HepG2 (cell line): ENCODE measurements at regions not wholly inside any gene's neighbourhood (a gene's known extent, or its start where the extent isn't known, plus 50 kb on each side); places are given as distances from the start of the nearest gene placed in this dataset.

Source experiments
- ATAC-seq: fragments of 200-7000 bp; cut with Tn5 transposase; 3 replicates; pipeline ENCODE4 v1.9.1; 2020; ENCODE audit warnings: mild to moderate bottlenecking, moderate library complexity
- BruUV-seq: library from RNA; stranded (reverse); fragments of 400-500 nt; replicated peaks from 2 replicates; lab custom pipeline; 2021; lab: Mats Ljungman, UMichigan
- CTCF ChIA-PET: fragments of 300-600 bp; formaldehyde crosslinking; extraction: SDS; loops from one replicate; lab custom pipeline; 2021; ENCODE audit warnings: low total read pairs, inconsistent platforms, low intra/inter-chr PET ratio; lab: Yijun Ruan, JAX
- POLR2A ChIA-PET: fragments of 350-600 bp; sonication (Branson Sonifier 250); formaldehyde crosslinking; loops from one replicate; lab custom pipeline; 2020; ENCODE audit warnings: antibody characterized with exemption, inconsistent platforms; lab: Yijun Ruan, JAX
- DNase-seq: peaks from one replicate; pipeline ENCODE4 v3.0.0-alpha.2; 2015; ENCODE audit warnings: low spot score
- FAIRE-seq: peaks from 3 replicates; lab custom pipeline; 2011; peaks lifted over from hg19 to GRCh38; lab: Jason Lieb, UNC
- H2AFZ ChIP-seq: one replicate; pipeline ENCODE4 v1.6.1; 2011; ENCODE audit warnings: low read length, inconsistent platforms
- H3K27ac ChIP-seq: fragments of 300-600 bp; 3 replicates; pipeline ENCODE4 v1.8.0; 2011; ENCODE audit warnings: mixed run types, mild to moderate bottlenecking, mixed read lengths, low read length, inconsistent platforms; ENCODE audit not compliant: insufficient read depth; ENCODE audit errors: extremely low read length
- H3K27me3 ChIP-seq, 2 experiments: fragments of 200-600 bp in 1 of 2; 2 replicates in 1 of 2; 3 replicates in 1 of 2; pipeline versions ENCODE4 v1.6.0 to v1.8.0; 2011; ENCODE audit warnings: low read length in 2 of 2, mild to moderate bottlenecking in 2 of 2, moderate library complexity in 2 of 2, inconsistent platforms in 1 of 2; ENCODE audit not compliant: insufficient read depth in 2 of 2, control insufficient read depth in 1 of 2
- H3K36me3 ChIP-seq, 2 experiments: fragments of 200-600 bp in 1 of 2; replicated peaks in 1 of 2; 2 replicates in 1 of 2; 3 replicates in 1 of 2; pipeline versions ENCODE4 v1.5.1 to v1.8.0; 2011; ENCODE audit warnings: low read length in 2 of 2, inconsistent platforms in 1 of 2; ENCODE audit not compliant: insufficient read depth in 2 of 2, control insufficient read depth in 1 of 2
- H3K4me1 ChIP-seq: 2 replicates; pipeline ENCODE4 v1.5.1; 2012; ENCODE audit warnings: low read length, inconsistent platforms; ENCODE audit not compliant: insufficient read depth
- H3K4me2 ChIP-seq: 2 replicates; pipeline ENCODE4 v1.6.0; 2011; ENCODE audit warnings: low read depth, low read length, inconsistent platforms
- H3K4me3 ChIP-seq, 3 experiments: fragments of 200-600 bp in 1 of 3; sonication (generic), shearing (Covaris generic) in 1 of 3; replicated peaks in 1 of 3; 2 replicates each; pipeline ENCODE4 v1.5.1; 2011 to 2016; ENCODE audit warnings: low read length in 3 of 3, inconsistent platforms in 2 of 3, low read depth in 2 of 3, mild to moderate bottlenecking in 2 of 3, control low read depth in 1 of 3, mixed read lengths in 1 of 3; ENCODE audit not compliant: insufficient read depth in 1 of 3
- H3K79me2 ChIP-seq: one replicate; pipeline ENCODE4 v1.6.1; 2011; ENCODE audit warnings: low read length, inconsistent platforms; ENCODE audit not compliant: insufficient read depth
- H3K9ac ChIP-seq: 2 replicates; pipeline ENCODE4 v1.6.0; 2011; ENCODE audit warnings: mild to moderate bottlenecking, low read depth, low read length, inconsistent platforms; ENCODE audit not compliant: insufficient read depth
- H3K9me3 ChIP-seq: 2 replicates; pipeline ENCODE4 v1.5.1; 2012; ENCODE audit warnings: mild to moderate bottlenecking, low read length
- H4K20me1 ChIP-seq: 2 replicates; pipeline ENCODE4 v1.6.0; 2011; ENCODE audit warnings: inconsistent platforms, mild to moderate bottlenecking, low read length, moderate library complexity; ENCODE audit not compliant: insufficient read depth
- AHDC1 ChIP-seq: sonication (generic); formaldehyde crosslinking; IDR thresholded peaks from 2 replicates; pipeline ENCODE4 v1.5.1; 2020; ENCODE audit warnings: mild to moderate bottlenecking, missing genetic modification reagents, borderline replicate concordance
- ARID5B ChIP-seq: IDR thresholded peaks from 2 replicates; pipeline ENCODE4 v1.4.0; 2020; ENCODE audit warnings: mild to moderate bottlenecking, missing genetic modification reagents
- GATAD2A ChIP-seq: IDR thresholded peaks from 2 replicates; pipeline ENCODE4 v1.6.1; 2016
- PBX2 ChIP-seq: IDR thresholded peaks from 2 replicates; pipeline ENCODE4 v1.6.1; 2016; ENCODE audit warnings: control low read depth
- WGBS: methylation state at CpG from one replicate; pipeline ENCODE4 v1.1.6; 2017; ENCODE audit warnings: low lambda C conversion rate; 5-methylcytosine and 5-hydroxymethylcytosine counted together
- in situ Hi-C: cut with HindIII; loops from 2 replicates; pipeline ENCODE4 v1.10.0; 2017; ENCODE audit warnings: low pct_unique_long_range_greater_than_20kb; ENCODE audit not compliant: extremely low pct_ligation_motif_present
- intact Hi-C: fragments of 100-400 bp; cut with micrococcal nuclease; formaldehyde crosslinking; loops from one replicate; pipeline ENCODE4 v1.10.0; 2022; ENCODE audit not compliant: unreplicated experiment
- TF ChIP-seq, protein P1 (sequence below): sonication (generic); formaldehyde crosslinking; IDR thresholded peaks from 2 replicates; pipeline ENCODE4 v1.5.0; 2020; ENCODE audit warnings: missing genetic modification reagents
- TF ChIP-seq, protein P2 (sequence below): sonication (generic); formaldehyde crosslinking; IDR thresholded peaks from 2 replicates; pipeline ENCODE4 v1.4.0; 2020; ENCODE audit warnings: missing genetic modification reagents

DNA sequence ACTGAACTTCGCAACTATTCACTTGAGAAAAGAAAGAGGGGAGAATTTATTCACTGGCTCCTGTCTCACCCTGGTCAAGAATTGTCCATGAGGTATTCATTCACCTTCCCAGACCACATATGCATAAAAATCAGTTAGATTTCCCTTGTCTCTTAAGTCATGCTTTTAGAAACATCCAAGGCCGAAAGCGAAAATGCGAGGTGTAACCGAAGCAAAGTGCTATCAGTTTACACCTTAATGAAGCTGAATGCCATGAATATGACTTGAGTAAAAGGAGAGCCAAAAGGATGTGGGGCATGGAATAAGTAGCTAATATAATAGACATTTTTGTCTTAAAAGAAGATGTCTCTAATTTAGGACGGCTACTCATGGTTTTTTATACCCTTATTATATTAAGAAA is 965.6 kb upstream of the CHORDC1 start:
- H3K4me2 ChIP-seq: no peak overlapping the region
- H4K20me1 ChIP-seq: no peaks in the 10 kb centered on the region
- no peaks in the 10 kb centered on the region for H3K4me1 ChIP-seq
- H3K27me3 ChIP-seq: no peaks in the 10 kb centered on the region
- in situ Hi-C loops (no loop called here), intact Hi-C loops (no loop called here)
- FAIRE-seq (no peak), DNase-seq (no peak), ATAC-seq (no peak)
- CTCF ChIA-PET: no interaction called here
- H3K9me3 ChIP-seq: no peaks in the 10 kb centered on the region
- H3K36me3 ChIP-seq: no peaks in the 10 kb centered on the region
- no TSS peak for BruUV-seq
- POLR2A ChIA-PET: no interaction called here
- H3K4me3 ChIP-seq: no peak overlapping the region
- H2AFZ ChIP-seq: no peak overlapping the region
- H3K9ac ChIP-seq: no peak overlapping the region
- WGBS: under 1% methylated on average over 6 of the region's 6 CpGs
- no peak overlapping the region for H3K27ac ChIP-seq
- H3K79me2 ChIP-seq: no peaks in the 10 kb centered on the region
- no peak for TF ChIP-seq GATAD2A (CRISPR knock-in tag)
- no peak for TF ChIP-seq AHDC1
- TF ChIP-seq ARID5B (CRISPR knock-in tag): no peak
- no peak for TF ChIP-seq PBX2
- TF ChIP-seq, protein P1, sequence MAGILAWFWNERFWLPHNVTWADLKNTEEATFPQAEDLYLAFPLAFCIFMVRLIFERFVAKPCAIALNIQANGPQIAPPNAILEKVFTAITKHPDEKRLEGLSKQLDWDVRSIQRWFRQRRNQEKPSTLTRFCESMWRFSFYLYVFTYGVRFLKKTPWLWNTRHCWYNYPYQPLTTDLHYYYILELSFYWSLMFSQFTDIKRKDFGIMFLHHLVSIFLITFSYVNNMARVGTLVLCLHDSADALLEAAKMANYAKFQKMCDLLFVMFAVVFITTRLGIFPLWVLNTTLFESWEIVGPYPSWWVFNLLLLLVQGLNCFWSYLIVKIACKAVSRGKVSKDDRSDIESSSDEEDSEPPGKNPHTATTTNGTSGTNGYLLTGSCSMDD (CRISPR knock-in tag): no peak
- TF ChIP-seq, protein P2, sequence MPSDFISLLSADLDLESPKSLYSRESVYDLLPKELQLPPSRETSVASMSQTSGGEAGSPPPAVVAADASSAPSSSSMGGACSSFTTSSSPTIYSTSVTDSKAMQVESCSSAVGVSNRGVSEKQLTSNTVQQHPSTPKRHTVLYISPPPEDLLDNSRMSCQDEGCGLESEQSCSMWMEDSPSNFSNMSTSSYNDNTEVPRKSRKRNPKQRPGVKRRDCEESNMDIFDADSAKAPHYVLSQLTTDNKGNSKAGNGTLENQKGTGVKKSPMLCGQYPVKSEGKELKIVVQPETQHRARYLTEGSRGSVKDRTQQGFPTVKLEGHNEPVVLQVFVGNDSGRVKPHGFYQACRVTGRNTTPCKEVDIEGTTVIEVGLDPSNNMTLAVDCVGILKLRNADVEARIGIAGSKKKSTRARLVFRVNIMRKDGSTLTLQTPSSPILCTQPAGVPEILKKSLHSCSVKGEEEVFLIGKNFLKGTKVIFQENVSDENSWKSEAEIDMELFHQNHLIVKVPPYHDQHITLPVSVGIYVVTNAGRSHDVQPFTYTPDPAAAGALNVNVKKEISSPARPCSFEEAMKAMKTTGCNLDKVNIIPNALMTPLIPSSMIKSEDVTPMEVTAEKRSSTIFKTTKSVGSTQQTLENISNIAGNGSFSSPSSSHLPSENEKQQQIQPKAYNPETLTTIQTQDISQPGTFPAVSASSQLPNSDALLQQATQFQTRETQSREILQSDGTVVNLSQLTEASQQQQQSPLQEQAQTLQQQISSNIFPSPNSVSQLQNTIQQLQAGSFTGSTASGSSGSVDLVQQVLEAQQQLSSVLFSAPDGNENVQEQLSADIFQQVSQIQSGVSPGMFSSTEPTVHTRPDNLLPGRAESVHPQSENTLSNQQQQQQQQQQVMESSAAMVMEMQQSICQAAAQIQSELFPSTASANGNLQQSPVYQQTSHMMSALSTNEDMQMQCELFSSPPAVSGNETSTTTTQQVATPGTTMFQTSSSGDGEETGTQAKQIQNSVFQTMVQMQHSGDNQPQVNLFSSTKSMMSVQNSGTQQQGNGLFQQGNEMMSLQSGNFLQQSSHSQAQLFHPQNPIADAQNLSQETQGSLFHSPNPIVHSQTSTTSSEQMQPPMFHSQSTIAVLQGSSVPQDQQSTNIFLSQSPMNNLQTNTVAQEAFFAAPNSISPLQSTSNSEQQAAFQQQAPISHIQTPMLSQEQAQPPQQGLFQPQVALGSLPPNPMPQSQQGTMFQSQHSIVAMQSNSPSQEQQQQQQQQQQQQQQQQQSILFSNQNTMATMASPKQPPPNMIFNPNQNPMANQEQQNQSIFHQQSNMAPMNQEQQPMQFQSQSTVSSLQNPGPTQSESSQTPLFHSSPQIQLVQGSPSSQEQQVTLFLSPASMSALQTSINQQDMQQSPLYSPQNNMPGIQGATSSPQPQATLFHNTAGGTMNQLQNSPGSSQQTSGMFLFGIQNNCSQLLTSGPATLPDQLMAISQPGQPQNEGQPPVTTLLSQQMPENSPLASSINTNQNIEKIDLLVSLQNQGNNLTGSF: no peak
